ENCODE measurements at regions not wholly inside any gene's neighbourhood (a gene's known extent, or its start where the extent isn't known, plus 50 kb on each side); places are given as distances from the start of the nearest gene placed in this dataset.

DNA sequence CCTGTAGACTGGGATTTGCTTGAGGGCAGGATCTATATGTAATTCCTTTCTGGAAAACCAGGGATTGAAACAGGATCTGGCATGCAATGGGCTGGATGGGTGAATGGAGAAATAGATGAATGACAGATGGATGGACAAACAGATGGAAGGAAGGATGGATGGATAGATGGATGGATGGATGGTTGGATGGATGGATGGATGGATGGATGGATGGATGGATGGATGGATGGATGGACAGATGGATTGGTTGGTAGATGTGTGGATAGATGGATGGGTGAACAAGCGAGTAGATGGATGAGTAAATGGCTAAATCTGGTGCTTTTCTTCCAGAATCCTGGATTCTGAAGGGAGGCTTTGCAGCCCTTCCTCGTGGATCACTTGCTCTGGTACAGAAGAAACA is 162.5 kb upstream of the SMIM23 start:
- no peak for DNase-seq (ENCODE audit: low read depth)
- H3K4me3 ChIP-seq (ENCODE audit: low read depth, low read length) = no peak overlapping the region
- TF ChIP-seq, protein P1, sequence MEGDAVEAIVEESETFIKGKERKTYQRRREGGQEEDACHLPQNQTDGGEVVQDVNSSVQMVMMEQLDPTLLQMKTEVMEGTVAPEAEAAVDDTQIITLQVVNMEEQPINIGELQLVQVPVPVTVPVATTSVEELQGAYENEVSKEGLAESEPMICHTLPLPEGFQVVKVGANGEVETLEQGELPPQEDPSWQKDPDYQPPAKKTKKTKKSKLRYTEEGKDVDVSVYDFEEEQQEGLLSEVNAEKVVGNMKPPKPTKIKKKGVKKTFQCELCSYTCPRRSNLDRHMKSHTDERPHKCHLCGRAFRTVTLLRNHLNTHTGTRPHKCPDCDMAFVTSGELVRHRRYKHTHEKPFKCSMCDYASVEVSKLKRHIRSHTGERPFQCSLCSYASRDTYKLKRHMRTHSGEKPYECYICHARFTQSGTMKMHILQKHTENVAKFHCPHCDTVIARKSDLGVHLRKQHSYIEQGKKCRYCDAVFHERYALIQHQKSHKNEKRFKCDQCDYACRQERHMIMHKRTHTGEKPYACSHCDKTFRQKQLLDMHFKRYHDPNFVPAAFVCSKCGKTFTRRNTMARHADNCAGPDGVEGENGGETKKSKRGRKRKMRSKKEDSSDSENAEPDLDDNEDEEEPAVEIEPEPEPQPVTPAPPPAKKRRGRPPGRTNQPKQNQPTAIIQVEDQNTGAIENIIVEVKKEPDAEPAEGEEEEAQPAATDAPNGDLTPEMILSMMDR (conservative IDR thresholded peaks at IDR 0.05; ENCODE audit: low read depth, low read length) = no peak

DNA sequence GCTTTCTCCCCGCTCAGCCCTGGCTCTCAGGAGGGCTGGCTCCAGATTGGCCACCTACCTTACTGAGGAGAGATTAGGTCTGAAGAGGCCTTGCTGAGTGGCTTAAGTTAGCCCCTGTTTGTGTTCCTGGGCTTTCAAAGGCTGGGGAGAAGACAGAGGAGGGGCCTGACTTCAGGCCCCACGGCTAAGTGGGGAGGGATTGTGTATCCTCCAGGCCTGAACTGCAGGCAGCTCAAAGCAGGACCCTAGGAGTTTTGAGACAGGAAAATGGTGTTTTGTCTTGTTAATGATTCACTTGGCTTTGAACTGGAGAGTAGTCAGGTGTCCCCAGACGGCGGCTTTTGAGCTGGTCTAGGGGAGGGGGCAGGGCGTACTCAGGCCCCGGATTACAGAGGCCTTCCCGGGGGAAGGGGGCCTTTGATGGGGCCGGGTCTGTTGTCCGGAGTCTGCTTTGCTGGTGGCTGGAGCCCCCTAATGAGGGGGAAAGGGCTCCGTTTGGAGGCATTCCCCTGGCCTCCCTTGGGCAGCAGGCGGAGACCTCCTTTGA is 162.0 kb upstream of the SMIM23 start:
- TF ChIP-seq, protein P1 (conservative IDR thresholded peaks at IDR 0.05; ENCODE audit: low read depth, low read length) = no peak
- no peak for DNase-seq (ENCODE audit: low read depth)
- no peak overlapping the region for H3K4me3 ChIP-seq (ENCODE audit: low read depth, low read length)

DNA sequence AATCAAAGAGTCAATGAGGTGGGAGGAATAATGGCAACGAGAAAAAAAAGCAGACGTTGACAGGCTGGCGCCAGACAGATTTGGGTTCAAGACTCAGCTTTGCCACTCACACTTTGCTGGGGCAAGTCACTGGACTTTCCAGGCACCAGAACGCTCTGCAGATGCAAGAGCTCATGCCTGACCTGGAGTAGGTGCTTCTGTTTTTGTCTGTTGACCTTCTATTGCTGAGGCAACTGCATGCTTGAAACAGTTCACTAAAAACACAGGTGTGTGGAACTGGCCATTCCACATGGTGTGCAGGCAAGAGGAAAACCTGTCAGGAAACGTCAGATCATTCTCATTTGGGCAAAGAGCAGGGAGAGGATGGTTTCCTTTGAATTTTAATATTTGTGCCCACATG is 161.2 kb upstream of the SMIM23 start:
- TF ChIP-seq, protein P1 (conservative IDR thresholded peaks at IDR 0.05; ENCODE audit: low read depth, low read length) = no peak
- no peak for DNase-seq (ENCODE audit: low read depth)
- H3K4me3 ChIP-seq (ENCODE audit: low read depth, low read length) = no peak overlapping the region

DNA sequence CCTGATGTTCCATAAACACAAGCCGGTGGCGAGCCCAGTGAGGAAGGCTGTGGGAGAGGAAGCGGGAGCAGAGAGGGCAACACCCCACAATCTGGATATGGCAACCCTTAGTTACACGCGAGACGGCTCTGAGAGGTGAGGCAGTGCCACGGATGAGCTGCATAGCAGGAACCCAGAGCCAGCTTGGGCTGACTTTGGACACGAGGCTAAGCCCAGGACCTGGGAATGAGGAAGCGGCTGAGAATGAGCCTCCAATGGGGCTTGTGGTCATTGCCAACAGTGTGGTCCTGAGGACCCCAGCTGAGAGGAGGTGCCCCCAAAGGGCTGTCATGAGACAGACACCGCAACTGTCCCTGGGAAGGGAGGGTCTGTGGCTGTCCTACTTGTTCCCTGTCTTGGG is 160.0 kb upstream of the SMIM23 start:
- no peak for DNase-seq (ENCODE audit: low read depth)
- H3K4me3 ChIP-seq (ENCODE audit: low read depth, low read length) = no peak overlapping the region
- TF ChIP-seq, protein P1 (conservative IDR thresholded peaks at IDR 0.05; ENCODE audit: low read depth, low read length) = no peak

DNA sequence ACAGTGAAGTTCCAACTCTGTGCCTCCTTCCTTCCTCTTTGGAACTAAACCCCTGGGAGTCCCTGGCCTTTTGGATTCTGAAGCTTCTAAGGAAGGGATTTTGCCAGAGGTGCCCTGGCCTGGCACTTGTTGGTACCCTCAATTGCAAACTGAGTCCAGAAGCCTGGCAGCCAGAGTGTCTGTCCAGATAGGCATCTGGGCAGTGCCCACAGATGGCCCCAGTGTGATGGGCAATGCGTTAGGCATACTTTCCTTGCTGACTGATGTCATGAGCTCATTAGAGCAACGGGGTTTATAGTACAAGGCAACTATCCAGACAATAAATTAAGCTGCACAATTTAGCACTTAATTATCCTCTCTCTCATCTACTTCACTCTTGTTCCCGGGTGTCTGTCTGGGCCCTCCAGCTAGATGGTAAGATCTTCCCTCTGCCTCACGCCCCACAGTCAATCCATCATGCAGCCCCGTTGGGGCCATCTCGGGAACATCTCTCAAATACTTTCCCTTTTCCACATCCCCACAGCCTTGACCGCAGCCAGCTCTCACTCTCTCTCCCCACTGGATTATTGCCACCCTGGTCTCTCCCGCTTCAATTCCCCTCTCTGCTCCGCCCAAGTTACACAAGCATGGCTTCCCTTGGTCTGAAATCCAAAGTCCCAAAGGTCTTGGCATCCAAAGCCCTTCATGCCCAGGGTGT is 157.5 kb upstream of the SMIM23 start:
- H3K4me3 ChIP-seq (ENCODE audit: low read depth, low read length) = no peak overlapping the region
- TF ChIP-seq, protein P1 (conservative IDR thresholded peaks at IDR 0.05; ENCODE audit: low read depth, low read length) = no peak
- no peak for DNase-seq (ENCODE audit: low read depth)

DNA sequence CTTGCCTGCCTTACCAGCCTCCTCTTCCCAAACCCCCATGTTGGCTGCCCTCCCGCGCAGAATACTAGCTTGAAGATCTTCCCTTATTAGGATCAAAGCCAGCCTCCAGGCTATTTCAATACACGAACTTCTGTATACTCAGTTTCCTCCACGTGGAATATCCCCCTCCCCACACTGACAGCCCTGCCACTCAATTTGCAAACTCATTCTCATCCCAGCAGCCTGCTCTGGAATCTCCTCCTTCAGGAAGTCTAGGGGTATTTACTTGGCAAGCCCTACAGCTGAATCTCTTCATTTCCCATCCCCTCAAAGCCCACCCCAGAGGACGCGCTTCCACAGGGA is 157.0 kb upstream of the SMIM23 start:
- TF ChIP-seq, protein P1 (conservative IDR thresholded peaks at IDR 0.05; ENCODE audit: low read depth, low read length) = no peak
- no peak for DNase-seq (ENCODE audit: low read depth)

DNA sequence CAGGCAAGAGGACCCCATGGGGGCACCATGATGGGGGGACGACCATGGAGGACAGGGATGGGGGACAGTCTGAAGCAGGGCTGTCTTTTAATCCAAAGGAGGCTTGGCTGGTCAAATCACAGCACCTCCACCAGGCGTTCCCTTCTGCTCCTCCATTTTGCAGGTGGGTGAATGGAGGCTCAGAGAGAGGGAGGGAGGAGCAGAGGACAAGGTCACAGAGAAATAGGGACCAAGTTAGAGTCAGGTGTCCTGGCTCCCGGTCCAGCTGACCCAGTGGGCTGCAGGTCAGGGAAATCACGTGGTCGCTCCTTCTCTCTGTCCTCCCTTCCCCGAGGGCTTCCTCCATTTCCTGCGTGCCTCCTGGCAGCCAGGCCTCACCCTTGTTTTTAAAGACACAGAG is 156.4 kb upstream of the SMIM23 start:
- DNase-seq (ENCODE audit: low read depth) = no peak
- TF ChIP-seq, protein P1 (conservative IDR thresholded peaks at IDR 0.05; ENCODE audit: low read depth, low read length) = no peak
- no peak overlapping the region for H3K4me3 ChIP-seq (ENCODE audit: low read depth, low read length)

More for the DNA sequence above, 157.0 kb upstream of the SMIM23 start:
- no peak overlapping the region for H3K4me3 ChIP-seq (ENCODE audit: low read depth, low read length)
